ENCODE measurements at regions not wholly inside any gene's neighbourhood (a gene's known extent, or its start where the extent isn't known, plus 50 kb on each side); places are given as distances from the start of the nearest gene placed in this dataset.

DNA sequence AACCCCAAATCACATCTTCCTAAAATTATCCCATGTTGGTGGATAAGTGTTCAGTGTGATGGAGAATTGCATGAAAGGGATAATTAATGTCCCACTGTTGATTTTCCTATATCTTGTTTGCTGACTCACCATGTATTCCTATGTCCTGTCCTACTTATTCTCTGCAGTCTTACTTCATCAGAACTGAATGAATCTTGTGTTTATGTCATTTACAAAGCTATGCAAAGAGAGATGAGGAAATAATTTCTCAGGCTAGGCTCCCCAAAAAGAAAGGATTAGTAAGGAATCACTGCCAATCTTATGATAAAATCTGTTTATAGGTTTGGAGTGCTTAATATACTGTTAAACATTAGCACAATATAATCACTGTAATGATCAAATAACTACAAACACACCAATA, 360.8 kb downstream of the CRPPA start:
- Histone ChIP-seq H3K9me3 (ENCODE audit: control insufficient read depth, insufficient read depth, low read length) (no peaks in the 10 kb centered on the region), H3K79me2 (ENCODE audit: control insufficient read depth, low read length) (no peaks in the 10 kb centered on the region), H3K9me2 (replicated peaks; ENCODE audit: control insufficient read depth, low read length) (no peaks in the 10 kb centered on the region), H3K4me3 (ENCODE audit: low read length) (no peak overlapping the region), H3K27me3 (ENCODE audit: control insufficient read depth, low read length) (no peaks in the 10 kb centered on the region), H3K4me1 (ENCODE audit: control insufficient read depth, low read length) (peaks cover 10% of the 10 kb centered on the region), H3K27ac (ENCODE audit: low read depth, low read length) (no peak overlapping the region), H4K20me1 (ENCODE audit: control insufficient read depth, insufficient read depth, low read depth, low read length) (no peaks in the 10 kb centered on the region), H3K4me2 (ENCODE audit: low read length) (no peak overlapping the region), H3K36me3 (ENCODE audit: control insufficient read depth, low read length) (no peaks in the 10 kb centered on the region), H3F3A (ENCODE audit: control insufficient read depth, insufficient read depth) (no peaks in the 10 kb centered on the region)
- no peak for TF ChIP-seq EZH2phosphoT487 (IDR thresholded peaks at IDR 0.05; ENCODE audit: borderline replicate concordance, low read length)
- TF ChIP-seq, protein P1, sequence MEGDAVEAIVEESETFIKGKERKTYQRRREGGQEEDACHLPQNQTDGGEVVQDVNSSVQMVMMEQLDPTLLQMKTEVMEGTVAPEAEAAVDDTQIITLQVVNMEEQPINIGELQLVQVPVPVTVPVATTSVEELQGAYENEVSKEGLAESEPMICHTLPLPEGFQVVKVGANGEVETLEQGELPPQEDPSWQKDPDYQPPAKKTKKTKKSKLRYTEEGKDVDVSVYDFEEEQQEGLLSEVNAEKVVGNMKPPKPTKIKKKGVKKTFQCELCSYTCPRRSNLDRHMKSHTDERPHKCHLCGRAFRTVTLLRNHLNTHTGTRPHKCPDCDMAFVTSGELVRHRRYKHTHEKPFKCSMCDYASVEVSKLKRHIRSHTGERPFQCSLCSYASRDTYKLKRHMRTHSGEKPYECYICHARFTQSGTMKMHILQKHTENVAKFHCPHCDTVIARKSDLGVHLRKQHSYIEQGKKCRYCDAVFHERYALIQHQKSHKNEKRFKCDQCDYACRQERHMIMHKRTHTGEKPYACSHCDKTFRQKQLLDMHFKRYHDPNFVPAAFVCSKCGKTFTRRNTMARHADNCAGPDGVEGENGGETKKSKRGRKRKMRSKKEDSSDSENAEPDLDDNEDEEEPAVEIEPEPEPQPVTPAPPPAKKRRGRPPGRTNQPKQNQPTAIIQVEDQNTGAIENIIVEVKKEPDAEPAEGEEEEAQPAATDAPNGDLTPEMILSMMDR (IDR thresholded peaks at IDR 0.05; ENCODE audit: low read depth, low read length, poor library complexity, severe bottlenecking): no peak

DNA sequence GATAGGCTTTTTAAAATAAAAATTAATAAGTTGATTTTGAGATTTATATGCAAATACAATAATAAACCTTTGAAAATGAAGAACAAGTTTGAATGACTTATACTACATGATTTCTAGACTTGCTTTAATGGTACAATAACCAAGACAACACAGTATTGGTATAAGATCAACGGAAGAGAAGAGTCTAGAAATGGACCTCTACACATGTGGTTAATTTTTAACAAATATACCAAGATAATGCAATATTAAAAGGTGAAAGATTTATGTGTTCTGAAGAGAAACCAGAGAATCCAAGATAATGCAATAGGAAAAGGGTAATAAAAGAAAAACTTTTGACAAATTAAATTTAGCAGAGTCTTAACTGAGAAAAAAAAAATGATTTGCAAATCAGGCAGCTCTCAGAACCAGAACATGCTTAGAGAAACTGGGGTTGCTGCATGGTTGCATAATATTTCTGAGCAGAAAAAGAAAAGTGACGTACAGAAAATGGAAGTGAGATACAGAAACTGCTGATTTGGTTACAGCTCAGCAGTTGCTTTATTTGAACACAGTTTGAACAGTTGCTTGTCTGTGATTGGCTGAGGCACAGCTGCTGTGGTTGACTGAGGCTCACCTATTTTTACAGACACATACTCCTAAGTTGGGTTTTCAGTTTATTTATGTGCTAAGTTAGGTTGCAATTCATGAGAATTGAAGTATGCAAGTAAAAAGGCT, 365.9 kb downstream of the CRPPA start:
- Histone ChIP-seq H3K27me3 (ENCODE audit: control insufficient read depth, low read length) (no peaks in the 10 kb centered on the region), H4K20me1 (ENCODE audit: control insufficient read depth, insufficient read depth, low read depth, low read length) (no peaks in the 10 kb centered on the region), H3K79me2 (ENCODE audit: control insufficient read depth, low read length) (no peaks in the 10 kb centered on the region), H3K9me2 (replicated peaks; ENCODE audit: control insufficient read depth, low read length) (no peaks in the 10 kb centered on the region), H3K4me2 (ENCODE audit: low read length) (peak overlapping the region; percentile 32), H3K9me3 (ENCODE audit: control insufficient read depth, insufficient read depth, low read length) (no peaks in the 10 kb centered on the region), H3K4me3 (ENCODE audit: low read length) (peak overlapping the region; percentile 4; the same call in 1 of the 2 replicates), H3K4me1 (ENCODE audit: control insufficient read depth, low read length) (peaks cover 14% of the 10 kb centered on the region), H3F3A (ENCODE audit: control insufficient read depth, insufficient read depth) (no peaks in the 10 kb centered on the region), H3K27ac (ENCODE audit: low read depth, low read length) (no peak overlapping the region), H3K36me3 (ENCODE audit: control insufficient read depth, low read length) (no peaks in the 10 kb centered on the region)
- no peak for TF ChIP-seq EZH2phosphoT487 (IDR thresholded peaks at IDR 0.05; ENCODE audit: borderline replicate concordance, low read length)
- TF ChIP-seq, protein P1 (IDR thresholded peaks at IDR 0.05; ENCODE audit: low read depth, low read length, poor library complexity, severe bottlenecking): no peak

DNA sequence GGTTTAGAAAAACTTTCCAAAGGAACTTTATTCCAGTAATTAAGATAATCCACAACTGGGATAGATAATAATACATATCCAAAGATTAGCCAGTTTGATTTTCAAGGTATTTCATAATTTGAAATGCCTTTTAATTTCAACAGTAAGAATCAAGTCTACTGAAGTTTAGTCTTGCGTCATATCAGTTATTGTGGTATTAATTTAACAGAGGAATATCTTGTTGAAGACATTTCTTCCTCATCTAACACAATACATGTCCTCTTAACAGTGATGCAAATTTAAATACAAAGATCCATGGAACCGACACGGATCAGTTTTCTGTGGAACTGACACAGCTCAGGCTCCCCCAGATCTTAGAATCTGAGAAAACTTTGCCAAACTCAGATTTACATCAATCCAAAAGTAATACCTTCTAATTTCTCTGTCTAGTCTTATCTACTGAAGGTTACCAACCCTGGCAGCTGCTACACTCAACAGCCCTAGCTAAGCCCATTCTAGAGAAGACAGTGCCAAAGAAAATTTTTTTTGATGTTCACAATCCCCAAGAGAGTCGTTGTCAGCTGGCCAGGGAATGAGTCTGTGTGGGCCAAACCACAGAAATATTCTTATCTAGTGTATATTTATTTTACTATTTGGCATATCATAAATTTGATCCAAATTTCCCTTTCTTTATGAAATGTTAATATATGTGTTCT, 365.2 kb upstream of the MEOX2 start:
- no peaks in the 10 kb centered on the region for H3F3A ChIP-seq (ENCODE audit: control insufficient read depth, insufficient read depth)
- H3K4me3 ChIP-seq (ENCODE audit: low read length): no peak overlapping the region
- no peaks in the 10 kb centered on the region for H4K20me1 ChIP-seq (ENCODE audit: control insufficient read depth, insufficient read depth, low read depth, low read length)
- H3K4me1 ChIP-seq (ENCODE audit: control insufficient read depth, low read length): peaks cover 11% of the 10 kb centered on the region
- no peaks in the 10 kb centered on the region for H3K36me3 ChIP-seq (ENCODE audit: control insufficient read depth, low read length)
- no peaks in the 10 kb centered on the region for H3K79me2 ChIP-seq (ENCODE audit: control insufficient read depth, low read length)
- no peak overlapping the region for H3K27ac ChIP-seq (ENCODE audit: low read depth, low read length)
- H3K9me3 ChIP-seq (ENCODE audit: control insufficient read depth, insufficient read depth, low read length): no peaks in the 10 kb centered on the region
- TF ChIP-seq, protein P1 (IDR thresholded peaks at IDR 0.05; ENCODE audit: low read depth, low read length, poor library complexity, severe bottlenecking): no peak
- TF ChIP-seq EZH2phosphoT487 (IDR thresholded peaks at IDR 0.05; ENCODE audit: borderline replicate concordance, low read length): no peak
- H3K9me2 ChIP-seq (replicated peaks; ENCODE audit: control insufficient read depth, low read length): no peaks in the 10 kb centered on the region
- no peak overlapping the region for H3K4me2 ChIP-seq (ENCODE audit: low read length)
- H3K27me3 ChIP-seq (ENCODE audit: control insufficient read depth, low read length): no peaks in the 10 kb centered on the region

All from DOHH2 (cell line).